Karpas-422 (cell line): ENCODE measurements at regions not wholly inside any gene's neighbourhood (a gene's known extent, or its start where the extent isn't known, plus 50 kb on each side); places are given as distances from the start of the nearest gene placed in this dataset.
"Not testable (repeated sequence)": the region's sequence is repeated elsewhere in the genome, so short reads cannot be mapped to it uniquely, and the experiment has no call there.

Experiments used
- DNase-seq: peaks from one replicate; pipeline ENCODE4 v3.0.0-alpha.2; 2015
- H2AFZ ChIP-seq: fragments of 200-600 bp; sonication (generic); 2 replicates; pipeline ENCODE4 v1.6.1; 2014; ENCODE audit warnings: antibody characterized with exemption, low read length, mixed read lengths
- H3K27ac ChIP-seq: fragments of 200-600 bp; sonication (generic); 2 replicates; pipeline ENCODE4 v1.5.1; 2014; ENCODE audit warnings: mild to moderate bottlenecking, low read length, moderate library complexity
- H3K27me3 ChIP-seq: fragments of 200-600 bp; sonication (generic); 2 replicates; pipeline ENCODE4 v1.6.1; 2014; ENCODE audit warnings: low read length, mixed read lengths
- H3K36me3 ChIP-seq: fragments of 200-600 bp; sonication (generic); 2 replicates; pipeline ENCODE4 v1.6.1; 2014; ENCODE audit warnings: low read length, mixed read lengths; ENCODE audit not compliant: insufficient read depth
- H3K4me1 ChIP-seq: fragments of 200-600 bp; sonication (generic); 2 replicates; pipeline ENCODE4 v1.6.1; 2014; ENCODE audit warnings: mild to moderate bottlenecking, low read length, mixed read lengths
- H3K4me2 ChIP-seq: fragments of 200-600 bp; sonication (generic); 2 replicates; pipeline ENCODE4 v1.6.1; 2014; ENCODE audit warnings: low read length, low read depth, mild to moderate bottlenecking; ENCODE audit not compliant: poor library complexity, severe bottlenecking
- H3K4me3 ChIP-seq: fragments of 200-600 bp; sonication (generic); 2 replicates; pipeline ENCODE4 v1.5.1; 2014; ENCODE audit warnings: mild to moderate bottlenecking, antibody characterized with exemption, low read length, mixed read lengths
- H3K79me2 ChIP-seq: fragments of 200-600 bp; sonication (generic); 2 replicates; pipeline ENCODE4 v1.6.1; 2014; ENCODE audit warnings: mild to moderate bottlenecking, low read length, mixed read lengths
- H3K9ac ChIP-seq: fragments of 200-600 bp; sonication (generic); 2 replicates; pipeline ENCODE4 v1.6.0; 2014; ENCODE audit warnings: low read length
- H3K9me2 ChIP-seq: fragments of 200-600 bp; sonication (generic), shearing (Covaris generic); replicated peaks from 2 replicates; pipeline ENCODE4 v1.6.0; 2014; ENCODE audit warnings: mild to moderate bottlenecking, low read length, moderate library complexity; ENCODE audit not compliant: insufficient read depth
- H3K9me3 ChIP-seq: fragments of 300-700, 200-600 bp; sonication (generic); 2 replicates; pipeline ENCODE4 v1.6.1; 2014; ENCODE audit warnings: low read length, mixed read lengths
- H4K20me1 ChIP-seq: fragments of 200-600 bp; sonication (generic); 2 replicates; pipeline ENCODE4 v1.6.1; 2014; ENCODE audit warnings: mild to moderate bottlenecking, antibody characterized with exemption, low read length, low read depth; ENCODE audit not compliant: insufficient read depth

DNA sequence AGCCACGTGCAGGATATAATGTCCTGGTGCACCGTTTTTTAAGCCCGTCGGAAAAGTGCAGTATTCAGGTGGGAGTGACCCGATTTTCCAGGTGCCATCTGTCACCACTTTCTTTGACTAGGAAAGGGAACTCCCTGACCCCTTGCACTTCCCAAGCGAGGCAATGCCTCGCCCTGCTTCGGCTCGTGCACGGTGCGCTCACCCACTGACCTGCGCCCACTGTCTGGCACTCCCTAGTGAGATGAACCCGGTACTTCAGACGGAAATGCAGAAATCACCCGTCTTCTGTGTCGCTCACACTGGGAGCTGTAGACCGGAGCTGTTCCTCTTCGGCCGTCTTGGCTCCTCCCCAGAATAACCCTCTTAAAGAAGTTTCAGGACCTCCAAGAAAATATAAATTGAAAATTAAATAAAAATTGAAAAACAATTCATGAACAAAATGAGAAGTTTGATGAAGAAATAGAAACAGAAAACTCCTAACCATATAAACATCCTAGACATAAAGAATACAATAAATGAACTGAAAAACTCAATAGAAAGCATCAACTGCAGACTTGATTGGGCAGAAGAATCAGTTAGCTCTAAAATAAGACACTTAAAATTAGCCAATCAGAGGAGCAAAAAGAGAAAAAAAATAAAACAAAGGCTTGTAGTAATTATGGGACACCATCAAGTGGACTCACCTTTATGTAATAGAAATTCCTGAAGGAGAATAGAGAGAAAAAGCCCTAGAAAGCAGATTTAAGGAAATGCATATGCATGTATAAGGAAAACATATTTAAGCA is 249.3 kb upstream of the GOT2 start:
- H3K9me2 ChIP-seq, DNase-seq, H3K4me1 ChIP-seq, H3K27me3 ChIP-seq, H2AFZ ChIP-seq, H3K4me3 ChIP-seq, H3K9ac ChIP-seq, H3K27ac ChIP-seq, H3K4me2 ChIP-seq, H3K36me3 ChIP-seq, H4K20me1 ChIP-seq, H3K79me2 ChIP-seq: not testable (repeated sequence)
- H3K9me3 ChIP-seq, result peaks cover 11% of the 10 kb centered on the region

DNA sequence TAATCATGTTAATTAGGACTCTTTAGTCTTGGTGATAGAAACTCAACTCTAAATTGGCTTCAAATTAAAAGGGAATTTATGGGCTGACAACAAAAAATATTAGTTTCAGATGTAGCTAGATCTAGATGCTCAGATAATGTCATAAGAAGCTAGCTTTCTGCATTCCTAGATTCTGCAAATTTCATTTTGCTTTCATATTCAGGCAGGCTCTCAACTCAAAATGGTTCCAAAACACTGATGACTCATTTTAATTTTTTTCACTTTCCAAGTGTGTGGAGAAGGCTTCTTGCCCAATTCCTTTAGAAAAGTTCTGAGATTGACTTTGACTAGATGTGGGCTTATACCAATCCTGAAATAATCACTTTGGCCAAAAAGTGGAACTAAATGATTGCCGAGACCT is 236.7 kb upstream of the GOT2 start:
- Histone ChIP-seq H4K20me1 (no peaks in the 10 kb centered on the region), H3K4me3 (no peak overlapping the region), H3K9me3 (no peaks in the 10 kb centered on the region), H3K79me2 (no peaks in the 10 kb centered on the region), H3K4me1 (no peaks in the 10 kb centered on the region), H3K27me3 (no peaks in the 10 kb centered on the region), H2AFZ (no peak overlapping the region), H3K4me2 (no peak overlapping the region), H3K9me2 (no peaks in the 10 kb centered on the region), H3K36me3 (no peaks in the 10 kb centered on the region), H3K27ac (no peak overlapping the region), H3K9ac (no peak overlapping the region)
- DNase-seq, result no peak

DNA sequence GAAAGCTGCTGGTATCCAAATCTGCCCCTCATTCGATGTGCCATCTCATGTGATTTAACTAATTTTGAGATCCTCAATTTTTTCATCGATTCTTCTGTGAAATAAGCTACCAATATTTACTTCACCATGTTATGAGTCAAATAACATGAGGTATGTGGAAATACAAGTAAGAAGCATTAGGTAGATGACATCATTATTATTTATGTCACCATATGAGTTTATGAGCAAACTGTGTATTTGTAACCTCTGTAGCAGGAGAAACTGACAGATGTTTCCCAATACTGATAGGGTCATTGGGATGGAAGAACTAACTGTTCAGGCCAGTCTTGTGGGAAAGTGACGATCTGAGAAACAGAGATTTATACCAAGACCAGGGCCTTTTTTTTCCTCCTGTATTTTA is 229.4 kb upstream of the GOT2 start:
- Histone ChIP-seq H3K27ac (no peak overlapping the region), H3K9me3 (no peaks in the 10 kb centered on the region), H3K79me2 (no peaks in the 10 kb centered on the region), H3K4me3 (no peak overlapping the region), H3K27me3 (no peaks in the 10 kb centered on the region), H3K4me2 (no peak overlapping the region), H3K9me2 (no peaks in the 10 kb centered on the region), H2AFZ (no peak overlapping the region), H3K36me3 (no peaks in the 10 kb centered on the region), H4K20me1 (no peaks in the 10 kb centered on the region), H3K4me1 (no peaks in the 10 kb centered on the region), H3K9ac (no peak overlapping the region)
- DNase-seq, result no peak

DNA sequence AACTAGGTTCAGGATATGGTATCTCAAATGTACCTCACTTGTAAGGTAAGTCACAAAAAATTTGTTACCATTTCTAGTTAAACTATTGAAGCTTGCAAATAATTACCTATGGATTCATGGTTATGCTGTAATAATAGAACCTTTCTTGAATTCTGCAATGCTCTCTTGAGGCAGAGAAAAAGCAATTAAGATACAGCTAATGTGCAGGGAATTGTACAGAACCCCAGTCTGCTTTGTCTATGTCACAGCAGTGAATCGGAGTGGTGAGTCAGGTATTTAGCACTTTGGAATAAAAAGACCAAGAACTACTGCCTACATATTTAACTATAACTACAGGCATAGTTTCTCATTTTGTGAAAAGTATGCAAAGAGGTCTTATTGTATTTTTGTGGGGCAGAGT is 228.7 kb upstream of the GOT2 start:
- H3K4me3 ChIP-seq, result no peak overlapping the region
- no peaks in the 10 kb centered on the region for H4K20me1 ChIP-seq
- H3K9me3 ChIP-seq, result no peaks in the 10 kb centered on the region

DNA sequence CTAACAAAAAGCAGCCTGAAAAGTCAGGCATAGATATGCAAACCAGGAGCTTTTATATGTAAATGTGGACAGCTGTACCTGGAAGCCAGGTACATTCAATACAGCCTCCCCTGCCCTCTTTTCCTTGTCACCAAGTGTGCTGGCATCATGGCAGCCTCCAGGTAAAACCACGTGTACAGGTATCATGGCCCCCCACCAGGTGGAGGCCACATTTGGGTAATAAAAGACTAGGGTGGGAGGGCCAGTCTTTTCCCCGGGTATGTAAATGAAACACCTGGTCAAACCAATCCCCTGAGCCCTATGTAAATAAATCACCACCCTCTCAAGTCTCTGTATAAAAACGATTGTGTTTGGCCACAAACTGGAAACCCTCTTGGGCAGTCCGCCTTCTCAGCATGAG is 226.4 kb upstream of the GOT2 start:
- Histone ChIP-seq H3K9me2 (no peaks in the 10 kb centered on the region), H2AFZ (no peak overlapping the region), H3K4me1 (no peaks in the 10 kb centered on the region), H3K27me3 (no peaks in the 10 kb centered on the region), H3K9ac (no peak overlapping the region), H4K20me1 (no peaks in the 10 kb centered on the region), H3K27ac (no peak overlapping the region), H3K4me2 (no peak overlapping the region), H3K79me2 (no peaks in the 10 kb centered on the region), H3K9me3 (no peaks in the 10 kb centered on the region), H3K36me3 (no peaks in the 10 kb centered on the region), H3K4me3 (no peak overlapping the region)
- no peak for DNase-seq

More for the DNA sequence above, 228.7 kb upstream of the GOT2 start:
- H3K27ac ChIP-seq, result no peak overlapping the region
- H3K79me2 ChIP-seq, result no peaks in the 10 kb centered on the region
- no peak overlapping the region for H2AFZ ChIP-seq
- no peaks in the 10 kb centered on the region for H3K9me2 ChIP-seq
- H3K4me1 ChIP-seq, result no peaks in the 10 kb centered on the region
- no peak for DNase-seq
- H3K4me2 ChIP-seq, result no peak overlapping the region
- no peaks in the 10 kb centered on the region for H3K36me3 ChIP-seq
- H3K9ac ChIP-seq, result no peak overlapping the region
- no peaks in the 10 kb centered on the region for H3K27me3 ChIP-seq

DNA sequence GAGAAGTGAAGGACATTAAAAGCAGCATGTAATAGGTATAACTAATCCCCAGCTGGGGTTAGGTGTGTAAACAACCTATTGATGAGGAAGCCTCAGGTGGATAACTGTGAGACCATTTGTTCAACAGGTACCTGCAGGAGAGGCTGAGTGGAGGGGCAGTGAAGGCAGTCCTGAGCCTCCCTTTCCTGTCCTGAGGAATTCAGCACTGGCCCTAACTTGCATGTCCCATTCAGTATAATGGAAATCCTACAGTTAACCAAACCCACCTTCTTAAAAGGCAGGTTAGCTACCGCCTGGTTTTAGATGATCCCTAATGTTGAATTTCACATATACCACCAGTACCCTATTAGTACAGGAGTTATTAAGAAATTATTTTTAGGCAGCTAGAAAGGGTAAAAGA is 225.9 kb upstream of the GOT2 start:
- Histone ChIP-seq H3K27me3 (no peaks in the 10 kb centered on the region), H2AFZ (no peak overlapping the region), H3K36me3 (no peaks in the 10 kb centered on the region), H3K9me2 (no peaks in the 10 kb centered on the region), H3K4me3 (no peak overlapping the region), H3K4me1 (no peaks in the 10 kb centered on the region), H3K4me2 (no peak overlapping the region), H3K9me3 (no peaks in the 10 kb centered on the region), H3K27ac (no peak overlapping the region), H3K9ac (no peak overlapping the region), H3K79me2 (no peaks in the 10 kb centered on the region), H4K20me1 (no peaks in the 10 kb centered on the region)
- no peak for DNase-seq

DNA sequence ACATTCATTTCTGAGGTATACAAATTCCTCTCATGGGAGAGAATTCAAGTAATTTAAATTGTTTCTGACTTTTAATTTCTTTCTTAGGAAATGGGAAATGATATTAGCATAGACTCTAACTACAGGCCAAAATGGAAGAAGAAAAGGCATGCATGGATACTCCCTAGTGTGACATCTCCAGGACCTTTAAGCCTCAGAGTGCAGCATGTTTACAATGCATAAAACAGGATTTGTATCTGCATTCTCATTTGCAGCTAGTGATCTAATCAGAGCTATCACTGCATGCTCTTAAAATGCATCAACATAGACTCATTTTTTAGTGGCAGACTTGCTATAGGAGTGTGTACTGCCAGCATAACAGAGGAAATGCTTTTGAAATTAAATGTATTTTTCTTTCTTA is 224.6 kb upstream of the GOT2 start:
- Histone ChIP-seq H3K36me3 (no peaks in the 10 kb centered on the region), H3K79me2 (no peaks in the 10 kb centered on the region), H3K4me3 (no peak overlapping the region), H3K9me3 (no peaks in the 10 kb centered on the region), H3K9me2 (no peaks in the 10 kb centered on the region), H4K20me1 (no peaks in the 10 kb centered on the region), H3K9ac (no peak overlapping the region), H3K4me1 (no peaks in the 10 kb centered on the region), H2AFZ (no peak overlapping the region), H3K27ac (no peak overlapping the region), H3K27me3 (no peaks in the 10 kb centered on the region), H3K4me2 (no peak overlapping the region)
- no peak for DNase-seq

DNA sequence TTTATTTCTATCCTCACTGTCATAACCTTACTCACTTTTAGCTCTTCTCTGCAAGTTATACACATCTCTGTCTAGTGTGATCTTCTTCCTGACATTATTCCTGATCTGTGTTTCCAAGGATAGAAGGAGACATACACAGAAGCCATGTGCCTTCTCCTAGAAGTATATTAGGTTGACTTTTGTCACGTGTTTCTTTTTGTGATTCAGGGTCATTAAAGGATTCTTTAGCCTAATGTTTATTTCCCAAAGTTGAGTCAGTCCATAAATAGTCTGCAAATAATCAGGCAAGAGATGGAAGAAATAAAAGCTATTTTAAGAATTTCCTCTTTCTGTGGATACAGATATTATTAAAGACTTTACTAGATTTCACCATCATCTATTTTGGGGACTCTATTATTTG is 214.1 kb upstream of the GOT2 start:
- no peaks in the 10 kb centered on the region for H3K36me3 ChIP-seq
- H3K9me2 ChIP-seq, result no peaks in the 10 kb centered on the region
- H3K79me2 ChIP-seq, result no peaks in the 10 kb centered on the region
- no peaks in the 10 kb centered on the region for H3K9me3 ChIP-seq
- DNase-seq, result no peak
- no peak overlapping the region for H3K27ac ChIP-seq
- H3K27me3 ChIP-seq, result no peaks in the 10 kb centered on the region; the same call in none of the 2 replicates
- no peaks in the 10 kb centered on the region for H4K20me1 ChIP-seq
- H3K9ac ChIP-seq, result no peak overlapping the region
- H3K4me1 ChIP-seq, result no peaks in the 10 kb centered on the region
- H2AFZ ChIP-seq, result no peak overlapping the region
- no peak overlapping the region for H3K4me3 ChIP-seq
- no peak overlapping the region for H3K4me2 ChIP-seq
